ENCODE measurements at regions not wholly inside any gene's neighbourhood (a gene's known extent, or its start where the extent isn't known, plus 50 kb on each side); places are given as distances from the start of the nearest gene placed in this dataset.

DNA sequence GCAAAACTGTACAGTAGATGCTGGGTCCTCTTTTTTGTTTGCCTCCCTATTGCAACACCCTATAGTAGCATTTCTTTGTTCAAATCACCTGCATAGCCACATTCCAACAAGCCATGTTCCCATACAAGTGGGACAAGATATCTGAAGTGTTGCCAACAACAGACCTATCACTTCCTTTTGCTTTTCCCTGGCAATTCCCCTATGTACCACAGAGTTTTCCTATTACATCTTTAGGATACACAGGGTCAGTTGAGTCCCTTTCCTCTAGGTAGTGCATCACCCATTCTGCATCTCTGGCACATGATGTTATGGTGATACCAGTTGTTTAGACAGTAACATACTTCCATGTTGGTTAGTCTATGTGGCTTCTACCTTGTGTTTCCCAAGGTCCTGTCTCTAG lies 125.1 kb upstream of the FBXL7 start:
- no peaks in the 10 kb centered on the region for H4K20me1 ChIP-seq (ENCODE audit: control insufficient read depth, insufficient read depth)
- SMC1A ChIA-PET (ENCODE audit: uncharacterized antibody, unreplicated experiment) = no interaction called here
- intact Hi-C loops (cut with micrococcal nuclease; ENCODE audit: unreplicated experiment) = no loop called here
- TF ChIP-seq HCFC1 (IDR thresholded peaks at IDR 0.05; ENCODE audit: low read length) = no peak
- TF ChIP-seq POU2F2 (IDR thresholded peaks at IDR 0.05; ENCODE audit: borderline replicate concordance, low read depth, low read length) = no peak
- TF ChIP-seq CBX5 (IDR thresholded peaks at IDR 0.05; ENCODE audit: low read depth) = no peak
- TF ChIP-seq HDAC2 (IDR thresholded peaks at IDR 0.05) = no peak
- TF ChIP-seq, protein P1, sequence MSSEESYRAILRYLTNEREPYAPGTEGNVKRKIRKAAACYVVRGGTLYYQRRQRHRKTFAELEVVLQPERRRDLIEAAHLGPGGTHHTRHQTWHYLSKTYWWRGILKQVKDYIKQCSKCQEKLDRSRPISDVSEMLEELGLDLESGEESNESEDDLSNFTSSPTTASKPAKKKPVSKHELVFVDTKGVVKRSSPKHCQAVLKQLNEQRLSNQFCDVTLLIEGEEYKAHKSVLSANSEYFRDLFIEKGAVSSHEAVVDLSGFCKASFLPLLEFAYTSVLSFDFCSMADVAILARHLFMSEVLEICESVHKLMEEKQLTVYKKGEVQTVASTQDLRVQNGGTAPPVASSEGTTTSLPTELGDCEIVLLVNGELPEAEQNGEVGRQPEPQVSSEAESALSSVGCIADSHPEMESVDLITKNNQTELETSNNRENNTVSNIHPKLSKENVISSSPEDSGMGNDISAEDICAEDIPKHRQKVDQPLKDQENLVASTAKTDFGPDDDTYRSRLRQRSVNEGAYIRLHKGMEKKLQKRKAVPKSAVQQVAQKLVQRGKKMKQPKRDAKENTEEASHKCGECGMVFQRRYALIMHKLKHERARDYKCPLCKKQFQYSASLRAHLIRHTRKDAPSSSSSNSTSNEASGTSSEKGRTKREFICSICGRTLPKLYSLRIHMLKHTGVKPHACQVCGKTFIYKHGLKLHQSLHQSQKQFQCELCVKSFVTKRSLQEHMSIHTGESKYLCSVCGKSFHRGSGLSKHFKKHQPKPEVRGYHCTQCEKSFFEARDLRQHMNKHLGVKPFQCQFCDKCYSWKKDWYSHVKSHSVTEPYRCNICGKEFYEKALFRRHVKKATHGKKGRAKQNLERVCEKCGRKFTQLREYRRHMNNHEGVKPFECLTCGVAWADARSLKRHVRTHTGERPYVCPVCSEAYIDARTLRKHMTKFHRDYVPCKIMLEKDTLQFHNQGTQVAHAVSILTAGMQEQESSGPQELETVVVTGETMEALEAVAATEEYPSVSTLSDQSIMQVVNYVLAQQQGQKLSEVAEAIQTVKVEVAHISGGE (CRISPR knock-in tag; IDR thresholded peaks at IDR 0.05) = no peak
- TF ChIP-seq, protein P2, sequence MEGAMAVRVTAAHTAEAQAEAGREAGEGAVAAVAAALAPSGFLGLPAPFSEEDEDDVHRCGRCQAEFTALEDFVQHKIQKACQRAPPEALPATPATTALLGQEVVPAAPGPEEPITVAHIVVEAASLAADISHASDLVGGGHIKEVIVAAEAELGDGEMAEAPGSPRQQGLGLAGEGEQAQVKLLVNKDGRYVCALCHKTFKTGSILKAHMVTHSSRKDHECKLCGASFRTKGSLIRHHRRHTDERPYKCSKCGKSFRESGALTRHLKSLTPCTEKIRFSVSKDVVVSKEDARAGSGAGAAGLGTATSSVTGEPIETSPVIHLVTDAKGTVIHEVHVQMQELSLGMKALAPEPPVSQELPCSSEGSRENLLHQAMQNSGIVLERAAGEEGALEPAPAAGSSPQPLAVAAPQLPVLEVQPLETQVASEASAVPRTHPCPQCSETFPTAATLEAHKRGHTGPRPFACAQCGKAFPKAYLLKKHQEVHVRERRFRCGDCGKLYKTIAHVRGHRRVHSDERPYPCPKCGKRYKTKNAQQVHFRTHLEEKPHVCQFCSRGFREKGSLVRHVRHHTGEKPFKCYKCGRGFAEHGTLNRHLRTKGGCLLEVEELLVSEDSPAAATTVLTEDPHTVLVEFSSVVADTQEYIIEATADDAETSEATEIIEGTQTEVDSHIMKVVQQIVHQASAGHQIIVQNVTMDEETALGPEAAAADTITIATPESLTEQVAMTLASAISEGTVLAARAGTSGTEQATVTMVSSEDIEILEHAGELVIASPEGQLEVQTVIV (IDR thresholded peaks at IDR 0.05; ENCODE audit: borderline replicate concordance, partially characterized antibody) = no peak
- TF ChIP-seq, protein P3, sequence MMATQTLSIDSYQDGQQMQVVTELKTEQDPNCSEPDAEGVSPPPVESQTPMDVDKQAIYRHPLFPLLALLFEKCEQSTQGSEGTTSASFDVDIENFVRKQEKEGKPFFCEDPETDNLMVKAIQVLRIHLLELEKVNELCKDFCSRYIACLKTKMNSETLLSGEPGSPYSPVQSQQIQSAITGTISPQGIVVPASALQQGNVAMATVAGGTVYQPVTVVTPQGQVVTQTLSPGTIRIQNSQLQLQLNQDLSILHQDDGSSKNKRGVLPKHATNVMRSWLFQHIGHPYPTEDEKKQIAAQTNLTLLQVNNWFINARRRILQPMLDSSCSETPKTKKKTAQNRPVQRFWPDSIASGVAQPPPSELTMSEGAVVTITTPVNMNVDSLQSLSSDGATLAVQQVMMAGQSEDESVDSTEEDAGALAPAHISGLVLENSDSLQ (IDR thresholded peaks at IDR 0.05) = no peak
- TF ChIP-seq CHD1 (IDR thresholded peaks at IDR 0.05; ENCODE audit: low read depth, low read length) = no peak
- no peak for TF ChIP-seq RB1 (IDR thresholded peaks at IDR 0.05; ENCODE audit: borderline replicate concordance)
- no peak for TF ChIP-seq FOXK2 (IDR thresholded peaks at IDR 0.05)
- TF ChIP-seq, protein P4, sequence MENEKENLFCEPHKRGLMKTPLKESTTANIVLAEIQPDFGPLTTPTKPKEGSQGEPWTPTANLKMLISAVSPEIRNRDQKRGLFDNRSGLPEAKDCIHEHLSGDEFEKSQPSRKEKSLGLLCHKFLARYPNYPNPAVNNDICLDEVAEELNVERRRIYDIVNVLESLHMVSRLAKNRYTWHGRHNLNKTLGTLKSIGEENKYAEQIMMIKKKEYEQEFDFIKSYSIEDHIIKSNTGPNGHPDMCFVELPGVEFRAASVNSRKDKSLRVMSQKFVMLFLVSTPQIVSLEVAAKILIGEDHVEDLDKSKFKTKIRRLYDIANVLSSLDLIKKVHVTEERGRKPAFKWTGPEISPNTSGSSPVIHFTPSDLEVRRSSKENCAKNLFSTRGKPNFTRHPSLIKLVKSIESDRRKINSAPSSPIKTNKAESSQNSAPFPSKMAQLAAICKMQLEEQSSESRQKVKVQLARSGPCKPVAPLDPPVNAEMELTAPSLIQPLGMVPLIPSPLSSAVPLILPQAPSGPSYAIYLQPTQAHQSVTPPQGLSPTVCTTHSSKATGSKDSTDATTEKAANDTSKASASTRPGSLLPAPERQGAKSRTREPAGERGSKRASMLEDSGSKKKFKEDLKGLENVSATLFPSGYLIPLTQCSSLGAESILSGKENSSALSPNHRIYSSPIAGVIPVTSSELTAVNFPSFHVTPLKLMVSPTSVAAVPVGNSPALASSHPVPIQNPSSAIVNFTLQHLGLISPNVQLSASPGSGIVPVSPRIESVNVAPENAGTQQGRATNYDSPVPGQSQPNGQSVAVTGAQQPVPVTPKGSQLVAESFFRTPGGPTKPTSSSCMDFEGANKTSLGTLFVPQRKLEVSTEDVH (IDR thresholded peaks at IDR 0.05; ENCODE audit: low read depth, partially characterized antibody) = no peak
- no peak for TF ChIP-seq NR2C1 (IDR thresholded peaks at IDR 0.05)
- TF ChIP-seq, protein P5, sequence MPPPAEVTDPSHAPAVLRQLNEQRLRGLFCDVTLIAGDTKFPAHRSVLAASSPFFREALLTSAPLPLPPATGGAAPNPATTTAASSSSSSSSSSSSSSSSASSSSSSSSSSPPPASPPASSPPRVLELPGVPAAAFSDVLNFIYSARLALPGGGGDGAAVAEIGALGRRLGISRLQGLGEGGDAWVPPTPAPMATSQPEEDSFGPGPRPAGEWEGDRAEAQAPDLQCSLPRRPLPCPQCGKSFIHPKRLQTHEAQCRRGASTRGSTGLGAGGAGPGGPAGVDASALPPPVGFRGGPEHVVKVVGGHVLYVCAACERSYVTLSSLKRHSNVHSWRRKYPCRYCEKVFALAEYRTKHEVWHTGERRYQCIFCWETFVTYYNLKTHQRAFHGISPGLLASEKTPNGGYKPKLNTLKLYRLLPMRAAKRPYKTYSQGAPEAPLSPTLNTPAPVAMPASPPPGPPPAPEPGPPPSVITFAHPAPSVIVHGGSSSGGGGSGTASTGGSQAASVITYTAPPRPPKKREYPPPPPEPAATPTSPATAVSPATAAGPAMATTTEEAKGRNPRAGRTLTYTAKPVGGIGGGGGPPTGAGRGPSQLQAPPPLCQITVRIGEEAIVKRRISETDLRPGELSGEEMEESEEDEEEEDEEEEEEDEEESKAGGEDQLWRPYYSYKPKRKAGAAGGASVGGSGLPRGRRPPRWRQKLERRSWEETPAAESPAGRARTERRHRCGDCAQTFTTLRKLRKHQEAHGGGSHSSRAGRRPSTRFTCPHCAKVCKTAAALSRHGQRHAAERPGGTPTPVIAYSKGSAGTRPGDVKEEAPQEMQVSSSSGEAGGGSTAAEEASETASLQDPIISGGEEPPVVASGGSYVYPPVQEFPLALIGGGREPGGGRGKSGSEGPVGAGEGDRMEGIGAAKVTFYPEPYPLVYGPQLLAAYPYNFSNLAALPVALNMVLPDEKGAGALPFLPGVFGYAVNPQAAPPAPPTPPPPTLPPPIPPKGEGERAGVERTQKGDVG (CRISPR knock-in tag; IDR thresholded peaks at IDR 0.05) = no peak

More for the DNA sequence above, 125.1 kb upstream of the FBXL7 start:
- Histone ChIP-seq H3K79me2 (ENCODE audit: control insufficient read depth, insufficient read depth, low read length) (no peaks in the 10 kb centered on the region), H3K4me2 (ENCODE audit: control insufficient read depth, insufficient read depth) (no peak overlapping the region), H2AFZ (ENCODE audit: control insufficient read depth, low read depth, low read length) (no peak overlapping the region), H3K27me3 (replicated peaks in 1 of 2; ENCODE audit: control insufficient read depth in 2 of 2, insufficient read depth in 2 of 2, low read length in 1 of 2) (no peaks in the 10 kb centered on the region), H3K9ac (ENCODE audit: control insufficient read depth, insufficient read depth, low read length) (no peak overlapping the region), H3K4me3 (no peak overlapping the region), H3K9me3 (replicated peaks; ENCODE audit: control insufficient read depth, insufficient read depth, low read length) (no peaks in the 10 kb centered on the region), H3K4me1 (ENCODE audit: control insufficient read depth, insufficient read depth, low read length) (no peaks in the 10 kb centered on the region), H3K36me3 (ENCODE audit: control insufficient read depth in 2 of 2, insufficient read depth in 2 of 2, low read length in 1 of 2) (no peaks in the 10 kb centered on the region), H3K27ac (ENCODE audit: control insufficient read depth, insufficient read depth) (no peak overlapping the region)
- no peak for ATAC-seq
- BruUV-seq (replicated peaks) = no TSS peak
- DNase-seq (ENCODE audit: low read depth, low spot score) = no peak
- in situ Hi-C loops (cut with MboI) = no loop called here
- RAD21 ChIA-PET (ENCODE audit: unreplicated experiment) = no interaction called here
- CTCF ChIA-PET = interaction anchor here (1.4 kb wide), 1 partner anchor 10 kb away, joined by 4 read pairs; no protein-coding TSS in a partner anchor
- no peak for FAIRE-seq
- POLR2A ChIA-PET = no interaction called here
